Caco-2 (cell line): ENCODE measurements at regions not wholly inside any gene's neighbourhood (a gene's known extent, or its start where the extent isn't known, plus 50 kb on each side); places are given as distances from the start of the nearest gene placed in this dataset.

Experiments
- BruUV-seq: library from RNA; stranded (reverse); fragments of 400-500 nt; replicated peaks from 2 replicates; lab custom pipeline; 2021; lab: Mats Ljungman, UMichigan
- CTCF ChIA-PET: fragments of 300-600 bp; sonication (Branson Sonifier 250); formaldehyde crosslinking; loops from one replicate; lab custom pipeline; 2022; ENCODE audit warnings: antibody characterized with exemption; lab: Charles Lee
- POLR2A ChIA-PET: fragments of 300-600 bp; sonication (Branson Sonifier 250); formaldehyde crosslinking; loops from one replicate; lab custom pipeline; 2022; ENCODE audit warnings: antibody characterized with exemption; lab: Charles Lee
- DNase-seq, 2 experiments: peaks; one replicate each; pipeline versions ENCODE4 v3.0.0 to v3.0.0-alpha.2; 2020 to 2022
- H3K27me3 ChIP-seq: replicated peaks from 2 replicates; pipeline ENCODE4 v1.6.0; 2011; ENCODE audit warnings: low read length; ENCODE audit not compliant: control insufficient read depth, insufficient read depth
- H3K36me3 ChIP-seq: 2 replicates; pipeline ENCODE4 v1.5.1; 2011; ENCODE audit warnings: low read length; ENCODE audit not compliant: control insufficient read depth, insufficient read depth
- H3K4me1 ChIP-seq: fragments of 250-450 bp; sonication (Bioruptor Pico); 2 replicates; pipeline ENCODE4 v1.5.1; 2020; ENCODE audit warnings: mild to moderate bottlenecking
- H3K4me3 ChIP-seq: 2 replicates; pipeline ENCODE4 v1.5.1; 2011; ENCODE audit warnings: low read depth, mild to moderate bottlenecking, control low read depth, low read length
- H3K9me3 ChIP-seq: fragments of 250-450 bp; sonication (Bioruptor Pico); 2 replicates; pipeline ENCODE4 v1.5.1; 2020; ENCODE audit warnings: mild to moderate bottlenecking, moderate library complexity
- H3K27ac Mint-ChIP-seq: one replicate; pipeline ENCODE4 v1.8.0; 2022; ENCODE audit warnings: mixed read lengths; ENCODE audit not compliant: unreplicated experiment
- H3K27me3 Mint-ChIP-seq: one replicate; pipeline ENCODE4 v1.8.0; 2022; ENCODE audit warnings: mixed read lengths; ENCODE audit not compliant: insufficient read depth, unreplicated experiment
- H3K36me3 Mint-ChIP-seq: one replicate; pipeline ENCODE4 v1.8.0; 2022; ENCODE audit warnings: mild to moderate bottlenecking, mixed read lengths; ENCODE audit not compliant: insufficient read depth, unreplicated experiment
- H3K4me1 Mint-ChIP-seq: one replicate; pipeline ENCODE4 v1.8.0; 2022; ENCODE audit warnings: low read depth, mixed read lengths; ENCODE audit not compliant: unreplicated experiment
- H3K4me3 Mint-ChIP-seq: one replicate; pipeline ENCODE4 v1.8.0; 2022; ENCODE audit warnings: mild to moderate bottlenecking, moderate library complexity, mixed read lengths; ENCODE audit not compliant: unreplicated experiment
- H3K9me3 Mint-ChIP-seq: one replicate; pipeline ENCODE4 v1.8.0; 2022; ENCODE audit warnings: mixed read lengths; ENCODE audit not compliant: unreplicated experiment
- CTCF ChIP-seq, 2 experiments: fragments of 200-600 bp in 1 of 2; IDR thresholded peaks; 1 replicate in 1 of 2; 2 replicates in 1 of 2; pipeline versions ENCODE4 v1.5.1 to v1.8.0; 2011 to 2022; ENCODE audit warnings: antibody characterized with exemption in 1 of 2, control low read depth in 1 of 2, inconsistent platforms in 1 of 2, low read depth in 1 of 2, low read length in 1 of 2, mild to moderate bottlenecking in 1 of 2, moderate library complexity in 1 of 2; ENCODE audit not compliant: insufficient read depth in 1 of 2, severe bottlenecking in 1 of 2, unreplicated experiment in 1 of 2
- intact Hi-C: fragments of 100-400 bp; cut with micrococcal nuclease; formaldehyde crosslinking; loops from one replicate; pipeline ENCODE4 v1.10.0; 2022; ENCODE audit not compliant: unreplicated experiment

- H3K4me1 ChIP-seq: no peaks in the 10 kb centered on the region
- Mint-ChIP-seq H3K36me3 (no peaks in the 10 kb centered on the region), H3K27me3 (peaks cover 9% of the 10 kb centered on the region), H3K4me3 (no peak overlapping the region), H3K4me1 (no peaks in the 10 kb centered on the region), H3K27ac (no peak overlapping the region), H3K9me3 (peaks cover 20% of the 10 kb centered on the region)
- BruUV-seq: no TSS peak
- ChIA-PET CTCF (no interaction called here), POLR2A (no interaction called here)
- no peak for TF ChIP-seq CTCF (IDR thresholded peaks at IDR 0.05; ENCODE audit: insufficient read depth in 1 of 2, low read depth in 1 of 2, low read length in 1 of 2, severe bottlenecking in 1 of 2, unreplicated experiment in 1 of 2)
- intact Hi-C loops: no loop called here
- DNase-seq: no peak
- H3K9me3 ChIP-seq: no peaks in the 10 kb centered on the region
- H3K36me3 ChIP-seq: no peaks in the 10 kb centered on the region
- H3K27me3 ChIP-seq: no peaks in the 10 kb centered on the region
- H3K4me3 ChIP-seq: no peak overlapping the region
Measured at GRCh38 chr17:63304704-63305261, 141.3 kb downstream of the CYB561 start.

GRCh38 chr17:63305857-63306256, 140.2 kb downstream of the CYB561 start:
- no peaks in the 10 kb centered on the region for H3K4me1 Mint-ChIP-seq
- H3K4me3 Mint-ChIP-seq: no peak overlapping the region
- no peaks in the 10 kb centered on the region for H3K27me3 ChIP-seq
- ChIA-PET POLR2A (no interaction called here), CTCF (no interaction called here)
- intact Hi-C loops: no loop called here
- no peaks in the 10 kb centered on the region for H3K36me3 Mint-ChIP-seq
- no peaks in the 10 kb centered on the region for H3K36me3 ChIP-seq
- no peaks in the 10 kb centered on the region for H3K9me3 ChIP-seq
- H3K27ac Mint-ChIP-seq: no peak overlapping the region
- no peaks in the 10 kb centered on the region for H3K4me1 ChIP-seq
- peaks cover 20% of the 10 kb centered on the region for H3K9me3 Mint-ChIP-seq
- DNase-seq: no peak
- peaks cover 6% of the 10 kb centered on the region for H3K27me3 Mint-ChIP-seq
- no peak for TF ChIP-seq CTCF (IDR thresholded peaks at IDR 0.05; ENCODE audit: insufficient read depth in 1 of 2, low read depth in 1 of 2, low read length in 1 of 2, severe bottlenecking in 1 of 2, unreplicated experiment in 1 of 2)
- no peak overlapping the region for H3K4me3 ChIP-seq
- no TSS peak for BruUV-seq

GRCh38 chr17:63306855-63307254, 139.3 kb downstream of the CYB561 start:
- Mint-ChIP-seq H3K4me3 (no peak overlapping the region), H3K27ac (no peak overlapping the region), H3K27me3 (peaks cover 6% of the 10 kb centered on the region), H3K9me3 (peaks cover 14% of the 10 kb centered on the region), H3K36me3 (no peaks in the 10 kb centered on the region), H3K4me1 (no peaks in the 10 kb centered on the region)
- no peaks in the 10 kb centered on the region for H3K27me3 ChIP-seq
- no peak for TF ChIP-seq CTCF (IDR thresholded peaks at IDR 0.05; ENCODE audit: insufficient read depth in 1 of 2, low read depth in 1 of 2, low read length in 1 of 2, severe bottlenecking in 1 of 2, unreplicated experiment in 1 of 2)
- DNase-seq: no peak
- ChIA-PET CTCF (interaction anchor here (0.6 kb wide), 1 partner anchor 64 kb away, joined by 7 read pairs; no protein-coding TSS in a partner anchor), POLR2A (no interaction called here)
- no peaks in the 10 kb centered on the region for H3K4me1 ChIP-seq
- H3K9me3 ChIP-seq: no peaks in the 10 kb centered on the region
- H3K4me3 ChIP-seq: no peak overlapping the region
- no TSS peak for BruUV-seq
- intact Hi-C loops: no loop called here
- no peaks in the 10 kb centered on the region for H3K36me3 ChIP-seq
